Hematopoietic multipotent progenitor cell treated with erythropoietin and hydrocortisone succinate and interleukin-3 and kit ligand, for 15 days (in vitro differentiated cells): ENCODE measurements at regions not wholly inside any gene's neighbourhood (a gene's known extent, or its start where the extent isn't known, plus 50 kb on each side); places are given as distances from the start of the nearest gene placed in this dataset.
"Not testable (repeated sequence)": the region's sequence is repeated elsewhere in the genome, so short reads cannot be mapped to it uniquely, and the experiment has no call there.

Experiments
- DNase-seq: peaks from one replicate; pipeline ENCODE4 v3.0.0-alpha.2; 2015; ENCODE audit warnings: low spot score

DNA sequence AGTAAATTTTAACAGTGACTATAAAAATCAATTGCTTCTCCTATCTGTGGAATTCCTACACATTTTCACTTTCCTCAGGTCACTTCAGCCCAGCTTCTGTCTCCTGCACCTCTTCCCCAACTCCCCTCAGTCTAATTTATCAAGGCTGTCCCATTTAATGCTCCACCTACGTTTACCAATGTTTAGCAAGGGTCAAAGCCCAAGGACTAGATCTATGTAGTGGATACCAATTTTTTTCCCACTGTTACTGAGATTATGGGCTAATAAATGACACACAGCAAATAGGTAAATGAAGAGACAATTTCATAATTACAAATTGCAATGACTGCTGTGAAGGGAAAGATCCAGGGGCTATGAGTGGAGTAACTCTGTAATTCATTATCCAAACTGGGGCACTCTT lies 211.5 kb upstream of the RPS23 start:
- DNase-seq, result no peak

- DNase-seq, result no peak
Measured at GRCh38 chr5:82487131-82487530, 209.0 kb upstream of the RPS23 start.

GRCh38 chr5:82480331-82480730 lies 202.2 kb upstream of the RPS23 start:
- DNase-seq, result no peak

DNA sequence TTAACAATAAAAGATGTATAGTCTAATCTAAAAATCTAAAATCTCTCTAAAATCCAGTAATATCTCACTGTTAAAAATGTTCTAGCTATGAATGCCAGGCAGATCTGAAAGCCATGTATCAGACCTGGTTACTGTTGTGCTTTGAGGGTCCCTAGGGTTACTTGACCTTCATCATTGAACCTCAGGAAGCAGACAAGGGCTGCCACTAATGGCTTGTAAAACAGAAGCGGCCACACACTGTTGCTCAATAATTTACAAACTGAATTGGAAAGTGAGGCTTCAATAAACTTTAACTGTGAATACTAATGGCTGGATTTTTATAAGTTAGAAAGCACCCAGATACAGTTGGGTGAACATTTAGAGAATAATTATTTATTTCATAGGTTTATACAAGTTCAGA lies 198.0 kb upstream of the RPS23 start:
- no peak for DNase-seq

DNA sequence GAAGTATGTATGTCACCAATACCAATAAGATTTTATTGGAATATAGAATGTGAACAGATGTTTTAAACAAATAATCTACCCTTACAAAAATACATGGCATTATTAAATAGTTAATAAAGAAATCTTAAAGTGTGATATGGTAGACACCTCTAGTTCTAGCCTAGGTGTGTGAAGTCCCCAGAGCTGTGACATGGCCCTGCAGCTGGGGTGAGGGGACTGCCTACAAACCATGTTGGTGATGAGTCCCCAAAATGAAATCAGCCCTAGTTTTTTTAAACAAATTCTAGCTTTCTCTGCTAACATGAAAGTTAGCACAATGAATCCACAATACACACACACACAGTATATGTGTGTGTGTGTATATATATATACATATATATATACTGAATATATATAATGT lies 195.1 kb upstream of the RPS23 start:
- DNase-seq, result no peak

DNA sequence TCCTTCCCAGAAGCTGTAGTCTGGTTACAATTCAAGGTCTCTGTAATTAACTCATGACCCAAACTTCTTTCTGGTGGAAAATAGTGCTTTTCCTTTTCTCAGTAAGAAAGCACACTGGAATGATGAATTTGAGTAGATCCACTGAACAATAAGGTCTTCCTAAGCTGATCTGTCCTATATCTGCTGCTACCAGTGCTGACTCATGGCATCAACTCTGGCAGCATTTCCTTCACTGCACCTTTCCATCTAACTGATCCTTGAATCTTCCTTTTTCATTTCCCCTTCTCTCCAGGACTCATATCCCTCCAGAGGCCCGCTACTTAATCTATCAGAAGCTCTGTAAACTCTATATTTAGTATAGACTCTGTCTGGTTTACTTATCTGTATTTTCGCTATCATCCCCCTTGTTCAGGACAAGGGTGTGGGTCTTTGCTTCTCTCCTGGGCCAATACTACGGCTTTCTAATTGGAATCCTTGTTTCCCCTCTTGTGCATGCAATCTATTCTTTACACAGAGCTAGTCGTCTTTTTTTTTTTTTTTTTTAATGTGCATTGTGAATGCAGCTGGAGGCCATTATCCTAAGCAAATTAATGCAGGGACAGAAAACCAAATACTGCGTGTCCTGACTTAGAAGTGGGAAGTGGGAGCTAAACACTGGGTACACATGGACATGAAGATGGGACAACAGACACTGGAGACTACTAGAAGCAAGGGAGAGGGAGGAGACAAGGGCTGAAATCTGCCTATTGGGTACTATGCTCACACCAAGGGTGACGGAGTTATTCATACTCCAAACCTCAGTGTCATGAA lies 192.2 kb upstream of the RPS23 start:
- no peak for DNase-seq

GRCh38 chr5:82466986-82467561 lies 188.9 kb upstream of the RPS23 start:
- no peak for DNase-seq

DNA sequence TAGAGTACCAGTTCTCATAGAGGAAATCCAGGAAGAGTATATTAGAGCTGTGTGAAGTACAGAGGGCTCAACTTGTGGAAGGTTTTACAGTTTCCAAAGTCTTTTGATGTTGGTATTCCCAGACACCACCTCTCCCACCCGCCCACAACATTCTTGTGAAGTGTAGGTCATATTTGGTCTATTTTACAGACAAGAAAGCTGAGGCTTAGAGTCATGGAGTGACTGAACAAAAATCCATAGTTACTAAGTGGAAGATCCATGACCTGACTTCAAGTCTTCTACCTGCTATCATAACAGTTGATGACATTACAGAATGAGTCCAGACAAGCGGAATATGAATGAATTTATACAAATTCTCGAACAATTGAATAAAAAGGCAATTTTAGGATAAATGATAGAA lies 187.1 kb upstream of the RPS23 start:
- DNase-seq, result no peak

- no peak for DNase-seq
Measured at GRCh38 chr5:82459626-82460025, 181.5 kb upstream of the RPS23 start.

DNA sequence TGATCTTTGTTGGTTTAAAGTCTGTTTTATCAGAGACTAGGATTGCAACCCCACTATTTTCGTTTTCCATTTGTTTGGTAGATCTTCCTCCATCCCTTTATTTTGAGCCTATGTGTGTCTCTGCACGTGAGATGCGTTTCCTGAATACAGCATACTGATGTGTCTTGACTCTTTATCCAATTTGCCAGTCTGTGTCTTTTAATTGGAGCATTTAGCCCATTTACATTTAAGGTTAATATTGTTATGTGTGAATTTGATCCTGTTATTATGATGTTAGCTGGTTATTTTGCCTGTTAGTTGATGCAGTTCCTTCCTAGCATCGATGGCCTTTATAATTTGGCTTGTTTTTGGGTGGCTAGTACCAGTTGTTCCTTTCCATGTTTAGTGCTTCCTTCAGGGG lies 177.2 kb upstream of the RPS23 start:
- not testable (repeated sequence) for DNase-seq

DNA sequence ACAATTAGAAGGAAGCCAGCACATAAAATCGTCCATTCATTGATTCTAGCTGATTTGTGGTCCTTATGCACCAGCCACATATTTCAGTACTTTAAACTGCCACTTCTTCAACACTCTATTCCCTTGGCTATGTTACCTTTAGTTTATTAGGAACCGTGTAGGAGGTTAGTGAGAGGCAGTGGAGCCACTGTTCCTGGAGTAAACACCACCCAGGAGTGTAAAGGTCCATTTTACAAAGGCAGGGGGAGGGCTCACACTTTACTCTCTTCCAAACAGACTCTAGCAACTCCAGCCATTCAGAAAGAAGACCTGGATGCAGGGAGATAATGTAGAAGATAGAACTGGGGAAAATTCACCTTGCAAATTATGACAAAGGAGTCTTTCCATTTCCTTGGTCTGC lies 170.2 kb upstream of the RPS23 start:
- DNase-seq, result no peak

DNA sequence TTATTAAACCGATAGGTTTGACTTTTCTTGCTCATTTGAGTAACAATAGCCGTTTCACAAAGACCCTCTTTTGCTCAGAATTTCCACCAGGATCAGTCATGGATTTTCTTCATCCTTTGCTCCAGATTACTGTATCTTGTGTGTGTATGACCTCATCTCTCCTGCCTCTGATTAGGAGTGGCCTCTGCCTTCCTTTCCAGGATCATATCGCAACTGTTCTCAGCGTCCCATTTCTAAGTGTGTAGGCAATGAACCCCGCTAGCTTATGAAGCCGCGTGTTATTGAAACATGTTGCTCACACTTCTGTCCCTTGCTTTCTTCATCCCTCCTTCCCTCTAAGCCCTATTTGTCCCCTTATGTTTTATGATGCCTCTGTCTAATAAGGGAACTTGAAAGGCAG lies 169.8 kb upstream of the RPS23 start:
- DNase-seq, result no peak

DNA sequence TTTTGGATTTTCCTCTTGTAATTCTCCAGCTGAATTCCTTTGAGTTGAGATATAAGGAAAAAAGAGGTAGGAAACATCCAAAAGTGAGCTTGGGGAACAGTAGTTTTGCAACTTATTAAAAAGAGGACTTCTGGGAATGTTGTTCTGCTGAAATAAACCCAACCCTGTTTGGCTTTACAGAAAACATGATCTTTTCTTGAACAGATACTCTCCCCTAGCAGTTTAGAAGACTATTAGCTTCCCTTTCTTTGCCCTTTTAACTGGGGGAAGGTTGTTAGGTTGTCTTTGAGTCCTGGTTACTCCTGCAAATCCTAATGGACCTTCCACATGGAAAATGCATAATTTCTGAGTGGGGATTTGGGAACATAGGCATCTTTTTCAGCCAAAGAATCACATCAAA lies 168.7 kb upstream of the RPS23 start:
- no peak for DNase-seq

- DNase-seq, result no peak
Measured at GRCh38 chr5:82445726-82446335, 167.7 kb upstream of the RPS23 start.

- DNase-seq, result no peak
Measured at GRCh38 chr5:82439750-82440445, 161.7 kb upstream of the RPS23 start.

DNA sequence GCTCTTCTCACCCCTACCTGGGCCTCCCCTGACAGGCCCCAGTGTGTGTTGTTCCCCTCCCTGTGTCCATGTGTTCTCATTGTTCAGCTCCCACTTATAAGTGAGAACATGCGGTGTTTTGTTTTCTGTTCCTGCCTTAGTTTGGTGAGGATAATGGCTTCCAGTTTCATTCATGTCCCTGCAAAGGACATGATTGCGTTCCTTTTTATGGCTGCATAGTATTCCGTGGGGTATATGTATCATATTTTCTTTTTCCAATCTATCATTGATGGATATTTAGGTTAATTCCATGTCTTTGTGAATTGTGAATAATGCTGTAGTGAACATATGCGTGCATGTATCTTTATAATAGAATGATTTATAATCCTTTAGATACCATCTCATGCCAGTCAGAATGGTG lies 159.4 kb upstream of the RPS23 start:
- not testable (repeated sequence) for DNase-seq

DNA sequence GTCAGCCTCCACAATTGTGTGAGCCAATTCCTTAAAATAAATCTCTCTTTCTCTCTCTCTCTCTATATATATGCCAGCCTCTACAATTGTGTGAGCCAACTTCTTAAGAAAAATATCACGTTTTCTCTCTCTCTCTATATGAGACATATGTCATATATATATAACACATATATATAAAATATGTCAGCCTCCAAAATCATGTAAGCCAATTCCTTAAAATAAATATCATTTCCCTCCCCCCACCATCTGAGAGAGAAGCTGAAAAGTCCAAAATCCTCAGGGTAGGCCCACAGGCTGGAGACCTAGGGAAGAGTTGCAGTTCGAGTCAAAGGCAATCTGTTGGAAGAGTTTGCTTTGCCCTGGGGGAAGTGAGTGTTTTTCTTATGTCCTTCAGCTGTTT lies 158.1 kb upstream of the RPS23 start:
- no peak for DNase-seq

DNA sequence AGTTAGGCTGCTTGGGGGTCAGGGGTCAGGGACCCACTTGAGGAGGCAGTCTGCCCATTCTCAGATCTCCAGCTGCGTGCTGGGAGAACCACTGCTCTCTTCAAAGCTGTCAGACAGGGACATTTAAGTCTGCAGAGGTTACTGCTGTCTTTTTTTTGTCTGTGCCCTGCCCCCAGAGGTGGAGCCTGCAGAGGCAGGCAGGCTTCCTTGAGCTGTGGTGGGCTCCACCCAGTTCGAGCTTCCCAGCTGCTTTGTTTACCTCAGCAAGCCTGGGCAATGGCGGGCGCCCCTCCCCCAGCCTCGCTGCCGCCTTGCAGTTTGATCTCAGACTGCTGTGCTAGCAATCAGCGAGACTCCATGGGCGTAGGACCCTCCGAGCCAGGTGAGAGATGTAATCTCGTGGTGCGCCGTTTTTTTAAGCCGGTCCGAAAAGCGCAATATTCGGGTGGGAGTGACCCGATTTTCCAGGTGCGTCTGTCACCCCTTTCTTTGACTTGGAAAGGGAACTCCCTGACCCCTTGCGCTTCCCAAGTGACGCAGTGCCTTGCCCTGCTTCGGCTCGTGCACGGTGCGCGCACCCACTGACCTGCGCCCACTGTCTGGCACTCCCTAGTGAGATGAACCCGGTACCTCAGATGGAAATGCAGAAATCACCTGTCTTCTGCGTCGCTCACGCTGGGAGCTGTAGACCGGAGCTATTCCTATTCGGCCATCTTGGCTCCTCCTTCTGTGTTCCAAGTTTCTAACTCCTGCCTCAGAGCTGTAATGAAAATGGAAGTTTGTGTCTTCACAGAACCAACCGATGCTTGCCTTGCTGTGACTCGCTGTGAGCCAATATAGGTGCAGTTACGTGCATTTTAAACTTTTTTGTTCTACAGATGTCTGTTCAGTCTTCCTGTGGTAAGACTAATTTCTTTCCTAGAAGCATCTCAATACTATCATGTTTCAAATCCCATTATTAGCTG lies 156.8 kb upstream of the RPS23 start:
- not testable (repeated sequence) for DNase-seq

GRCh38 chr5:82426464-82427154 lies 148.5 kb upstream of the RPS23 start:
- no peak for DNase-seq

GRCh38 chr5:82425591-82425990 lies 147.4 kb upstream of the RPS23 start:
- DNase-seq, result no peak

- DNase-seq, result no peak
Measured at GRCh38 chr5:82424211-82424610, 146.1 kb upstream of the RPS23 start.
